ENCODE measurements at regions not wholly inside any gene's neighbourhood (a gene's known extent, or its start where the extent isn't known, plus 50 kb on each side); places are given as distances from the start of the nearest gene placed in this dataset.

DNA sequence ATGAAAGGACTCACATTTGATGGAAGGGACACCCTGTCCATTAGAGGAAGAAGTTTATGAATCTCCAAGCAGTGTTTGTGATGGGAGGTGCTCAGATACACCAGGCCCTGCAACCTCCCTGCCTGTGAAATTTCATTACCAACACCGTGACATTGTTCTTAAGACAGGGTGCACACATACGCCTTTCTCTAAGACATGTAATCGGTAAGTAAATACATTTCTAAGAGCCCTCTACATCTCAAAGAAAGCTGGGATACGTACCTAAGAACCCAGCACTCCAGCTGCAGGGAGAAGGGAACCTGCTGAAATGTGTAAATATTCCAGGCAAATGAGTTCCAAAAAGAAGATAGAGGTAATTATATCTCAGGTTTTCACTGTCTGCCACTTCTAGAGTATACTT is 125.0 kb upstream of the APC start (continued):
- TF ChIP-seq RBM22 (IDR thresholded peaks at IDR 0.05; ENCODE audit: low read depth, low read length, poor library complexity, severe bottlenecking) (no peak), NELFE (IDR thresholded peaks at IDR 0.05; ENCODE audit: insufficient read depth, insufficient read length) (no peak), ZNF407 (IDR thresholded peaks at IDR 0.05; ENCODE audit: low read depth) (no peak)
